Fibroblast of skin of right biceps (primary cell): ENCODE measurements at regions not wholly inside any gene's neighbourhood (a gene's known extent, or its start where the extent isn't known, plus 50 kb on each side); places are given as distances from the start of the nearest gene placed in this dataset.

Source experiments
- DNase-seq: peaks from one replicate; pipeline ENCODE4 v3.0.0-alpha.2; 2013

GRCh38 chr2:150041722-150042425, 445.6 kb downstream of the RND3 start:
- DNase-seq = peak; percentile 65

- DNase-seq = no peak
These were observed 449.0 kb upstream of the MMADHC start for GRCh38 chr2:150036622-150037021.

- DNase-seq = no peak
These were observed 447.1 kb upstream of the MMADHC start for GRCh38 chr2:150034665-150035064.

- no peak for DNase-seq
These were observed 443.0 kb upstream of the MMADHC start for GRCh38 chr2:150030436-150031190.

GRCh38 chr2:150028322-150028721, 440.7 kb upstream of the MMADHC start:
- peak; percentile 32 for DNase-seq

GRCh38 chr2:150027164-150027563, 439.6 kb upstream of the MMADHC start:
- no peak for DNase-seq

- no peak for DNase-seq
These were observed 436.1 kb upstream of the MMADHC start for GRCh38 chr2:150023663-150024062.

- DNase-seq = peak; percentile 7
These were observed 435.5 kb upstream of the MMADHC start for GRCh38 chr2:150023044-150023443.

GRCh38 chr2:150020937-150021673, 433.5 kb upstream of the MMADHC start:
- DNase-seq = no peak

GRCh38 chr2:150020221-150020620, 432.6 kb upstream of the MMADHC start:
- DNase-seq = no peak

- no peak for DNase-seq
These were observed 431.5 kb upstream of the MMADHC start for GRCh38 chr2:150019063-150019462.

GRCh38 chr2:150012986-150013385, 425.4 kb upstream of the MMADHC start:
- peak; percentile 12 for DNase-seq

- DNase-seq = peak; percentile 52
These were observed 423.7 kb upstream of the MMADHC start for GRCh38 chr2:150011161-150011730.

- DNase-seq = no peak
These were observed 421.3 kb upstream of the MMADHC start for GRCh38 chr2:150008901-150009300.

- peak; percentile 23 for DNase-seq
These were observed 420.3 kb upstream of the MMADHC start for GRCh38 chr2:150007815-150008430.

- DNase-seq = no peak
These were observed 419.0 kb upstream of the MMADHC start for GRCh38 chr2:150006591-150006990.

GRCh38 chr2:150003544-150003943, 416.0 kb upstream of the MMADHC start:
- DNase-seq = no peak

- DNase-seq = no peak
These were observed 414.2 kb upstream of the MMADHC start for GRCh38 chr2:150001788-150002187.

GRCh38 chr2:149996901-149997300, 409.3 kb upstream of the MMADHC start:
- no peak for DNase-seq

GRCh38 chr2:149994057-149994728, 406.6 kb upstream of the MMADHC start:
- peak; percentile 78 for DNase-seq

- DNase-seq = no peak
These were observed 405.7 kb upstream of the MMADHC start for GRCh38 chr2:149993316-149993715.

- peak; percentile 84 for DNase-seq
These were observed 404.0 kb upstream of the MMADHC start for GRCh38 chr2:149991576-149991975.
